Globus pallidus (tissue), 1 donor: ENCODE measurements at regions not wholly inside any gene's neighbourhood (a gene's known extent, or its start where the extent isn't known, plus 50 kb on each side); places are given as distances from the start of the nearest gene placed in this dataset.
"Not testable (repeated sequence)": the region's sequence is repeated elsewhere in the genome, so short reads cannot be mapped to it uniquely, and the experiment has no call there.

Experiments used
- DNase-seq: peaks from one replicate; pipeline ENCODE4 v3.0.0-alpha.2; 2015; ENCODE audit warnings: low spot score

DNA sequence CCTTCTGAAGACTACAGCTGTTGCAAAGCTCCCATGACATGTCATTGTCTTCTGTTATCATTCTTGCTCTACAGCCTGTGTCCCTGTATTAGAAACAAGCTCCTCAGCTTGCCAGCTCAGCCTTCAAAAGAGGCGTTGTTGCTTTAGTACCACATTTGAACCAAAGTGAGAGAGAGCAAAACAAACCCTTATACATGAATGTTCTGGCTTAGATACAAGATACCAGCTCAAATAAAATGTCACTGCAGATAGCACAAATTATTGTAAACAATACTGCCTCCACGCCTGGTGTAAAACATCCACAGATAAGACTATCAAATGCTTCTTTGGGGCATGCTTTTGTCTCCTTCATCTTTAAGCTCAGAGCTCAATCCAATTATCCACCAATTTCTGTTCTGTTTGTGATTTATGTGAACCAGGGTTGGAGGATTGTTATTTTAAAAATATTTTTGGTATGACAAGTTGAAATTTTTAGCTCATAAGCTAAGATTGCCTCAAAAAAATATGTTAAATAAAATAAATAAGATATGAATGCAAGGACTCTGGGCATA lies 403.6 kb upstream of the CDIN1 start:
- peak; percentile 95 for DNase-seq

DNA sequence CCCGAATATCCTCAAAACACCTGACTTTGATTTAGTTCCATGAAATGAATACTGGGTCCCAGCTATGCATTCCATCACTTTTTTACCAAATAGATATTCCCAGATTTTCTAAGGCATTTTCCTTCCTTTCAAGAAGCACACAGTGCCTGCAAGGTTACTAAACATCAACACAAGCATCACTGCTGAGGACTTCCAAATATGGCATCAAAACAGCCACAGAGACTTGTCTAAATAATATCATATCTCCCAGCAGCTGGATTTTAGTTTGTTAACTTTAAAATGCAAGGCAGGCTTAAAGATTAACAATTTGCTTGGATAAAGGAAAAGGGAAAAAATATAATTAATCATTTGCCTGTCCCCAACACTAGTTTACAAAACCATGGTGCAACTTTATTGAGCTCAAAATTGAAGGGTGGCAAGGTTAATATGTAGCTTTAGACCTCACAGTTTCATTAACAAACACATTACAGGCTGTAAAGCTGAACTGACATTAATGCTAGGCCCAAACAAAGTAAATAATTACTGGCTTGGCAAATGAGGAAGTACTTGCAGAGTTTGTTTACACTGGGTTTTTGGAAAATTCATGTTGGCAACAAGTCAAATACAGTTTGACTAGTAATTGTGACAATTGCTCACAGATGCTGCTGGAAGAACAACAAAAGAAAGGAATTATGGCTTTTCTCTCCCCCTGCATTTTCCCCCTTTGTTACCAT lies 401.7 kb upstream of the CDIN1 start:
- DNase-seq: peak; percentile 29

DNA sequence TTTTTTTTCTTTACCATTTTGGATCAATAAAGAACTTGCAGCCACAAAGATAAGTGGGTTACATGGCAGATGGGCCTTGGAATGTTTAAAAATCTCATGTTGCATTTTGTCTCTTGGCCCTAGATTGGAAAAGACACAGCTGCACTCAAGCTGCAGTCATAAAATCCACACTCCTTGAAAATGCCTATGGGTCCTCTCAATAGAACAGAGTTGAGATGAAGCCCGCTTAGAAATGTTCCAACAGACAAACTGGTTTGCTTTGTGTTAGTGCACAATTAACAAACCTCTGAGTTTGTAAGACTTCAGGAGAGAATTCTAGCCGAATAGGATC lies 401.2 kb upstream of the CDIN1 start:
- DNase-seq: peak; percentile 30

DNA sequence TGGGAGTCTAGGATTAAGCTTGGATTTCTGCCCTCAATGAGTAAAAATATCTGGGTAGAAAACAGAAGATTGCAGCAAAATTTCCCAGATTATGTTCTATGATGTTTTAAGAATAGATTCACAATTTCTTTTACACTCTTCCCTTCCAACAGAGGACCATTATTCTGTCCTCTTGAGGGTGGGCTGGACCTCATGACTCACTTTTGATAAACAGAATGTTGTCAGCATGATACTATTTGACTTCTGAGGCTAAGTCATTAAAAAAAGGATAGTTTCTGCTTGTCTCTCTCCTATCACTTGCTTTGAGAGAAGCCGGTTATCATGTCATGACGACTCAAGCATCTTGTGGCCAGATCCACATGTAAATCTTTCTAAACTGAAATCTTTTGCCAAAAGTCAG lies 396.2 kb upstream of the CDIN1 start:
- DNase-seq: no peak

DNA sequence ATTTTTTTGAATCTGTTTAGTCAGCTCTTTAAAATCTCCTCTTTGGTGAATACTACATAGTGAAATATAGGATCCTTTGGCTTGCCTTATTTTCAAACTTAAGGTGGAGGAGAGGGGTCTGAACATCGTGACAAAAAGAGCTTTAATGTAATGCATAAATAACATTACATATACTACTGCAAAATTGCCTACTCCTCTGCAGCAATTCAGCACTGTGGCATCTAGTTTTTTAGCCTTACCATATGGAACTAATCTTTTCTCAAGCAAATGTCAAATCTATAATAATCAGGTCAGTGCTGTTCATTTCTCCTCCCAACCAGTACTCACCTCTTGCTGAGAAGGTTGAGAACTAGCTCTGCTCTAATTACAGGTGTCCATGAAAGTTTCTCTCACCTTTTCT lies 394.0 kb upstream of the CDIN1 start:
- no peak for DNase-seq

DNA sequence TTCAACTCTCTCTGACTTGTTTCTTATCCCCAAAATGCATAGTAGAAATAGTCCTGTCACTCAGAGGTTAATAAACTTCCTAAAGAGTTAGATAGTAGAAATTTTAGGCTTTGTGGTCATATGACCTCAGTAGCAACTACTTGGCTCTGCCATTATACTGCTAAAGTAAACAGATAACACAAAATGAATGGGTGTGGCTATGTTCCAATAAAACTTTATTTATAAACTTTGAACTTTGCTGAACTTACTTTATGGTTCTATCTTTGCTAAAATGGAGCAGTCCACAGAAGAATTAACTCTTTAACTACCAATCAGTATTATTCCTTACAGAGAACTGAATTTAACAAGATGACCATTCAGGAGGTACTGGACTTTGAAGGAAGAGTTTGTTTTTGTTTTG lies 393.6 kb upstream of the CDIN1 start:
- no peak for DNase-seq

DNA sequence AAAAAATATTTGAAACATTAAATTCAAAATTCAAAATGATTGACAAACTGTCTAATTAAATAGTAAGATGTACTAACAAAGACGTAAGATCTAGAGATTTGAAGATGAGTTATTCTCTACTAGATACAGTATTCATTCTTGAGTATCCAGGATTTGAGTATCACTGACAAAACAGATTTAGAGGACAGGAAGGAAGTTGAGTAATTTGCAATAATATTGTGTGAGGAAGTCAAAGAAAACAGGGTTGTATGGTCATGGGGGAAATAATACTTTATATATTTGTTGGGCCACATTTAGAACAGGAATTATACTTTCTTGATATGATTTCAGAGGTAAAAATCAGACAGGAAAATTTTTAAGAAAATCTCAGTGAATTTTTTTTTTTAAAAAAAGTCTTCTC lies 393.1 kb upstream of the CDIN1 start:
- no peak for DNase-seq

DNA sequence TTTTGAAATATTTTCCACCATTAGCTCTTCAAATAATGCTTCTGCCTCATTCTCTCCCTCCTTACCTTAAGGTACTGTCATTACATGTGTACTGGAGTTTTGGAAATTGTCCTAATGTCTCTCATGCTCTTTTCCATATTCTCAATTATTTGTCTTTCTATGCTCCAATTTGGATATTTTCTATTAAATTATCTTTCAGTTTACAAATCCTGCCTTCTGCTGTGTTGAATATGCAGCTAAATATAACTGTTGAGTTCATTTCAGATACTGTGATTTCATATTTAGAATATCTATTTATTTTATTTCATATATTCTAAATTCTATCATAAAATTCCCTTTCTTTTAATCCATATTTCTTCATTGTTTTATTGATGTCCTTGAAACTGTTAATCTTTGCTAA lies 388.0 kb upstream of the CDIN1 start:
- no peak for DNase-seq

DNA sequence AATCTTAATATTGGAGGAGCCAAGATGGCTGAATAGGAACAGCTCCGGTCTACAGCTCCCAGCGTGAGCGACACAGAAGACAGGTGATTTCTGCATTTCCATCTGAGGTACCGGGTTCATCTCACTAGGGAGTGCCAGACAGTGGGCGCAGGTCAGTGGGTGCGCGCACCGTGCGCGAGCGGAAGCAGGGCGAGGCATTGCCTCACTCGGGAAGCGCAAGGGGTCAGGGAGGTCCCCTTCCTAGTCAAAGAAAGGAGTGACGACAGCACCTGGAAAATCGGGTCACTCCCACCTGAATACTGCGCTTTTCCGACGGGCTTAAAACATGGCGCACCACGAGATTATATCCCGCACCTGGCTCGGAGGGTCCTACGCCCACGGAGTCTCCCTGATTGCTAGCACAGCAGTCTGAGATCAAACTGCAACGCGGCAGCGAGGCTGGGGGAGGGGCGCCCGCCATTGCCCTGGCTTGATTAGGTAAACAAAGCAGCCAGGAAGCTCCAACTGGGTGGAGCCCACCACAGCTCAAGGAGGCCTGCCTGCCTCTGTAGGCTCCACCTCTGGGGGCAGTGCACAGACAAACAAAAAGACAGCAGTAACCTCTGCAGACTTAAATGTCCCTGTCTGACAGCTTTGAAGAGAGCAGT lies 383.9 kb upstream of the CDIN1 start:
- DNase-seq: not testable (repeated sequence)

DNA sequence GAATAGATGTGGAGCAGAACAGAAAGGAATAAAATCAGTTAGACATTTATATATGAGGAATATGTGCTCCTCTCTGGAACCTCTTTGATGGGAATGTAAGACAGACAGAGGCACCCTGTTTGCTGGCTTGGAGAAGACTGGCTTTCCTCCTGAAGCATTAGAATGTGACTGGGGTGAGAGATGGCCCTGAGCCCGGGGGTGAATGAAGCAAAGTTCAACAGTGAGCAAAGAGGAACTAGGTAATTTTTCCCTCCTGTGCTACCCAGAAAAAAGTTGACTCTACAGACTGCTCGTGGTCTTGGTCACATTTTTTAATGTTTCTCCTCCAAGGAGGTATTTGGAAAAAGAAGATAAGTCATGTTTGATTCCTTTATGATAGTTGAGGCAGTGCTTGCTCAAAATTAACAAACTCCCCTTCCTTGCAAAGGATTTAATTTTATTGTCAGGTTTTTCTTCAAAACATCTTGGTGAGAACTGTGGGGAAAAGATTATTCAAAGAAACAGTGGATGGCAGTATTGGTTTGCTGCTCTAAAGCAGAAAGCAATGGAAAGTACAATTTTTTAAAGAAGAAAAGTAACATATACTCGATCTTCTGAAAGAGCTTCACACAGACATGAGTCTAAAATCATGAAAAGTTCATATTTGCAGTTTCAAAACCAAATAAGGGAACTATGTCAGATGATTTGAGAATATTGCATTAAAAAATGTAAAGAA lies 370.4 kb upstream of the CDIN1 start:
- no peak for DNase-seq

DNA sequence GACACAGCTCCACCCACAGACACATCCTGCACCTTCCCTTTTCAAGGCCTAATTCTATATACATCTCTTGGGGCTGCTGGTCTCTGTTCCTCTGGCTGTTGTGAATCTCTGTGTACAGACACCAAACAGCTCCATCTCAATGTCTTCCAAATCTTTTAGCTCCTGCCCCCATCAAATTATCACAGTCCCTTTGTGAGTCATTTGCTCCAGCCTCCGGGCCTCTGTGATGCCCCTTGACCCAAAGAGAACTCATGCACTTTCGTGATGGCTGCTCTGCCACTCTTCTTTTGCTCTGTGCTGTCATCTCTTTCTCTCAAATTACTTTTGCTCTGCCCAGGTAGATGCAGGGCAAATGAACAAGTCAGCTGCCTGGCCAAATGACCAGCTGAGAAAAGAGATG lies 369.0 kb upstream of the CDIN1 start:
- no peak for DNase-seq

DNA sequence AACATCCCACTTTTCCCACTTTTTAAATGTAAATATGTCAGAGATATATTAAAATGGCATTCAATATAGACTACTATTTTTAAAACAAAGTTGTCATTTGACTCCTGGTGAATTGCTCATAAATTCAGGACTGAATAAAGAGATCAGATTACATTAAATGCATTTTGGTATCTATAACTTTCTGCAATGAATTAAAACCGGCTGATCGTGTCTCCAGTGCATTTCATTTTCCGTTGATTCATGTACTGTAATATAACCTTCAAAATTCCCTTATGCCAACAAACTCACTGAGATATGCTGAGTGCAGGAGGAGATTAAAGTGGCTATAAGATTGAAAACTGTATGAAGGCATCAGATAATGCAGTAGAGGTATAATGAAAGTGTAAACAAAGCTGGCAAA lies 361.1 kb upstream of the CDIN1 start:
- DNase-seq: no peak

DNA sequence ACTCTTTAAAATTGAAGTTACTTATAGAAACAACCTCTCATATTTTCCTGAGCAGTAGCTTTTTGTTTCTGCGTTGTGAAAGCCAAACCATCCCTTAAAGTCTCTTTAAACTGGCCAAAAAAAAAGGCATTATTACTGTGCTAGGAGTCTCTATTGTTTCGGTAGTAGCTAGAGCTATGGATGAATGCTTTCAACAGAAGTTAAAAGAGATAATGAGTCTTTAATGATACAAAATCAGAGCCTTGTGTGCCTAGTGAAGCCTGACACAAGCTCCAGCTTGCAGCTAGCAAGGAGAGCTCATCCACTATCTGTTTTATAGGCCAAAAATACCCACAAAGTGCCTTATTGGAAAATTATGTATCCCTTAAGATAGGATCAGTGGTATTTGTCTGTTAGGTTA lies 360.4 kb upstream of the CDIN1 start:
- DNase-seq: no peak

DNA sequence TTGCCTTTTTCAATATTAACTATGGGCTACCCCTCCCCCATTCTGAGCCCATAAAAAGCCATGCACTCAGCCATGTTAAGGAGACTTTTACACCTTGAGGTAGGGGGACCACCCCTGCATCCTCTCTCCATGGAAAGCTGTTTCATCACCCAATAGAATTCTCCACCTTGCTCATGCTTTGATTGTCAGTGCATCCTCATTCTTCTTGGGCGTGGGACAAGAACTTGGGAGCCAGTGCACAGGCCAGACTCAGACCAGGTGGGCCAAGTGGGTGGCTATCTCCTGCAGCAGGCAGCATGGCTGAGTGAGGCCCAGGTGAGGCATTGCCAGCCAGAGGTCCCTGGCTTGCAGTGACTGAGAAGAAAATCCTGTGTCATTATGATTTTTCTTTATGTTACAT lies 357.4 kb upstream of the CDIN1 start:
- DNase-seq: no peak

DNA sequence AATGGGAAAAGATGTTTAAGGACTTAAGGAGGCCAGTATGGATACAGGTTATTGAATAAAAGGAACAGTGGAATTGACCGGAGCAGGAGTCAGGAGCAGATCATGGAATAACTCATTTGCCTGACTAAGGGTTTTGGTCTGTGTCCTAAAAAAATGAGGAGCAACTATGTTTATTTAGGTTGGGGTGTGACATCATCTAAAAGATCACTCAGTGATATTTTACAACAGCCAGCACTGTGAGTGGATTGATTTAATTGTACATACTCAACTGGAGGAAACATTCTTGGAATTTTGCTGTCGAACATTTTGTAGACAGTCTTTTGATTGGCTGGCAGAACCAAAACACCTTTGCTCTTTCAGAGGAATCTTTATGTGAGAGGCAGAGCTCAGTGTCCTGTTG lies 348.6 kb upstream of the CDIN1 start:
- DNase-seq: no peak

DNA sequence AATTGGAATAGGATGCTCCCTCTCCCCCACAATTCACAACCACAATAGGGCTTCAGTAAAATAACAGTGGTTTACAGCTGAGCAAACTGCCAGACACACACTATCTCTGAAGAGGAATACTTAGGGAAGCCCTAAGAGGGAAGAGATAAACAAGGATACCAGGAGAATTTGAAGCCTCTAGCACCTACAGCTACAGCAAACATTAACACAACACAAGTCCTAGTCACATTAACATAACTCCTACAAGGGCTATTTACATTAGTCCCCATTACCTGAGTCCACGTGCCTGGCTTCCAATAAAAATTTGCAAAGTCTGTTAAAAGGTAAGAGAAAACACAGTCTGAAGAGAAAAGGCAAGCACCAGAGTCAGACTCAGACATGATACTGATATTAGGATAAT lies 346.9 kb upstream of the CDIN1 start:
- DNase-seq: no peak

DNA sequence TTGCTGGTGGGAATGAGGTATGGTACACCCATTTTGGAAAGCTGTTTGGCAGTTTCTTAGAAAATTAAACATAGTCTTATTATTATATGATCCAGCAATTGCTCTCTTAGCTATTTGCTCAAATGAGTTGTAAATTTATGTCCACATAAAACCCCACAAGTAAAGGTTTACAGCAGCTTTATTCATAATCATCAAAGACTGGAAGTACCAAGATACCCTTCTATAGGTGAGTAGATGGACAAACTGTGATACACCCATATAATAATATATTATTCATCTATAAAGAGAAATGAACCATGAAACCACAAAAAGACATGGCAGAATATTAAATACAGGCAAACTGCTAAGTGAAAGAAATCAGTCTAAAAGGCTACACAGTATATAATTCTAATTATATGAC lies 344.7 kb upstream of the CDIN1 start:
- no peak for DNase-seq

DNA sequence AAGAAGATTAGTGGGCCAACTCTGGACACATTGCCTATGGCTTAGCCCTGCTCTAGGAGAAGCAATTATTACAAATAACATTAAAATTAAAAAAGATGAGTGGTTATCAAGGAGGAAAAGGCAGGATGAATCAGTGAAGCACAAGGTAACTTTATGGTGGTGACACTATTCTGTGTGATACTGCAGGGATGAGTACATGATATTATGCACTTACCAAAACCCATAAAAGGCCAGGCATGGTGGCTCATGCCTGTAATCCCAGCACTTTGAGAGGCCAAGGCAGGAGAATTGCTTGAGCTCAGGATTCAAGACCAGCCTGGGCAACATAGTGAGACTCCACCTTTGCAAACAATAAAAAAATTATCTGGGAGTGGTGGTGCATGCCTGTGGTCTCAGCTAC lies 344.3 kb upstream of the CDIN1 start:
- DNase-seq: no peak

DNA sequence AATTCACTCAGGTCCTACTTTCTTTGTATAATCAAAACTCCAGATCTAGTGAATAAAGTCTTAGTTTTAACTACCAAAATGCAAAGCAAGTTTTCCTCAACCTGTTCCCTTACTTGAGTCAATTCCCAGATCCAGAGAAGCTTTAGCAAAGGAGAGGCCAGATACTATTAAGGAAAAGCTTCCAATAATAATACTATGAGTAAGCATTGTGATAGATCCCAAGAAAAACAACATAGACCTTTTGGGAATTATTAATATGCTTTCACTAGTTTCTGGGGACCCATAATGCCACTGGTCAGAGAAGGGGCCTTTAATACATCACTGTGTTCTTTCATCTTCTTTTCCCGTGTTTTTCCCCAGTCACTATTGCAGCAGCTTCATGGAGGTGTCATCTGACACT lies 339.9 kb upstream of the CDIN1 start:
- DNase-seq: no peak

DNA sequence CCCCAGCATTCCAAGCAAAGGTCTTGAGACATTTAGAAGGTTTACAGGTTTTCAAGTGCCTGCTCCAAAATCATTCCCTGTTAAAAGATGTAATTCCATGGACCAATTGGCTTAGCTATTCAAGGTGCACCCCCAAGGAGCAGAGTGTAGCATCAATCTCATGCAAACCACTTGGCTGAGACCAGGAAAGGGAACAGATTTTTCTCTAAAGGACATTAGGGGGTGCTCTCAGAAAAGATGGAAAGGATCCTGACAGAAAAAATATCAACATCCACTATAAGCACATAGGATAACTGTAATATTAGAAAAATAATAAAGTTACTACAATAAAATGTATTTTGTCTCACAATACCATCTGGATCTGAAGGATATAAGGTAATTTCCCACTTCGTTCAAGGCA lies 328.0 kb upstream of the CDIN1 start:
- no peak for DNase-seq

DNA sequence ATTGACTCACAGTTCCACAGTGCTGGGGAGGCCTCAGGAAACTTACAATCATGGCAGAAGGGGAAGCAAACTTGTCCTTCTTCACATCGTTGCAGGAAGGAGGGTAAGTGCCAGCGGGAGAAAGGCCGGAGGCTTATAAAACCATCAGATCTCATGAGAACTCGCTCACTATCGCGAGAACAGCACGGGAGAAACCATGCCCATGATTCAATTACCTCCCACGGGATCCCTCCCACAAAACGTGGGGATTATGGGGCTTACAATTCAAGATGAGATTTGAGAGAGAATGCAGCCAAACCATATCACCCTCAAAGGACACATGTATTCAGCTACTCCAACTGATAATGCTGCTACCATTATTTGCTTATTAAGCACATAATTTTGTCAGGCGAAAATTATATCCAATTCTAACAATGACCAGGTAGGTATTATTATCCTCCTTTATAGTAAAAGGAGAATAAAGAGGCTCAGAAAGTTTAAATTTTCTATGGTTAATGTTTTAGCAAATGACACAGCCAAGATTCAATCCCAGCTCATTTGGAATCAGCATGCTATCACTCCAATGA lies 327.2 kb upstream of the CDIN1 start:
- no peak for DNase-seq

DNA sequence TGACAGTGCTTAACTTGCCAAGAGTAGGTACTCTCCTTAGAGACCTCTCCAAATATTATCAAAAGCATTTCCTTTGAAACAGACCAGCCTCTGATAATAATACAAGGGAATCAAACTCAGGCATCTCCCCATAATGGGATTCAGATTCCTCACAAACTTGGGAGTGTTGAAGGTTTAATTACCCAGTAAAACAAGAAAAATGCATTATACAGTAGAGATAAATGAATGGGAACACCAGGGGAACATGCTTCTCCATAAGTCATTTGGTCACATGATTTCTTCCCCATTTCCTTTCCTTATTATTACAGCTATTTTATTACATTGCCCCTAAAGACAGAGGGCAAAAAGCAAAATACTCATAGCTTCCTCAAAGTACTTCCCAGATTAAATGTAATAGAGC lies 325.0 kb upstream of the CDIN1 start:
- DNase-seq: no peak

DNA sequence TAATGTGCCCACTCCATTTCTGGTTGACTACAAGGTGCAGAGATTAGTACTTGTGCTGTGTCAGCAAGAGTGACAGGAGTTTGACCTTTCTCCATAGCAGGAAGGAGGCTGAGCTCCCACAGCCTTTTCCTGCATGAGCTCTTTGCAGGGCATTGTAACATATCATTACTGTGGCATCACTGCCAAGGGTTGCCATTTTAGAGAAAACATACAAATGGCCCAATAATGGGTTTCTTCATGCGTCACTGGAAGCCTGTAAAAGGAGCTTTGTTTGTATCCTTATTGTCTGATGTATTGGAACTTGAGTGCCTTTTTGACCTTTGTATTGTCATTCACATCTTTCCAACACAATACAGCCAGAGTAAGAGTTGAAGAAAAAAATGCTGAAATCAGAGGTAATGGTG lies 323.0 kb upstream of the CDIN1 start:
- DNase-seq: no peak
